H1 (cell line): ENCODE measurements at regions not wholly inside any gene's neighbourhood (a gene's known extent, or its start where the extent isn't known, plus 50 kb on each side); places are given as distances from the start of the nearest gene placed in this dataset.
A peak's percentile ranks its signal among the peaks of the same experiment; 100 is the strongest.

Experiments used
- CTCF ChIA-PET: fragments of 300-600 bp; sonication (Branson Sonifier 250); formaldehyde crosslinking; loops from one replicate; lab custom pipeline; 2021; ENCODE audit not compliant: partially characterized antibody; lab: Charles Lee
- POLR2A ChIA-PET: fragments of 300-600 bp; sonication (Branson Sonifier 250); formaldehyde crosslinking; loops from one replicate; lab custom pipeline; 2021; ENCODE audit warnings: inconsistent platforms; ENCODE audit not compliant: partially characterized antibody; lab: Charles Lee
- DNase-seq, 2 experiments: peaks; one replicate each; pipeline versions ENCODE4 v3.0.0 to v3.0.0-alpha.2; 2010 to 2022; ENCODE audit warnings: low spot score in 2 of 2, low read depth in 1 of 2, mixed read lengths in 1 of 2
- FAIRE-seq: peaks from 2 replicates; lab custom pipeline; 2011; peaks lifted over from hg19 to GRCh38; lab: Jason Lieb, UNC
- H2AFZ ChIP-seq: 2 replicates; pipeline ENCODE4 v1.8.1; 2012; ENCODE audit warnings: low read length, inconsistent platforms
- H2AK5ac ChIP-seq: 2 replicates; pipeline ENCODE4 v1.6.1; 2013; ENCODE audit warnings: low read depth, low read length
- H2BK120ac ChIP-seq: replicated peaks from 2 replicates; pipeline ENCODE3; 2013; ENCODE audit warnings: low read depth, low read length, inconsistent platforms
- H2BK12ac ChIP-seq: 2 replicates; pipeline ENCODE4 v1.6.1; 2013; ENCODE audit warnings: low read depth, low read length
- H2BK15ac ChIP-seq: 2 replicates; pipeline ENCODE4 v1.6.1; 2013; ENCODE audit warnings: low read length
- H2BK20ac ChIP-seq: 2 replicates; pipeline ENCODE4 v1.6.1; 2013; ENCODE audit warnings: low read length
- H2BK5ac ChIP-seq: 2 replicates; pipeline ENCODE4 v1.6.1; 2013; ENCODE audit warnings: low read depth, low read length
- H3K14ac ChIP-seq: 2 replicates; pipeline ENCODE4 v1.6.1; 2013; ENCODE audit warnings: inconsistent platforms; ENCODE audit not compliant: insufficient read length
- H3K18ac ChIP-seq: 2 replicates; pipeline ENCODE4 v1.6.1; 2013; ENCODE audit warnings: low read length; ENCODE audit errors: extremely low read depth
- H3K23ac ChIP-seq: 2 replicates; pipeline ENCODE4 v1.6.1; 2013; ENCODE audit warnings: inconsistent platforms; ENCODE audit not compliant: insufficient read length
- H3K23me2 ChIP-seq: 2 replicates; pipeline ENCODE4 v1.6.1; 2013; ENCODE audit warnings: low read depth, low read length
- H3K27ac ChIP-seq: 2 replicates; pipeline ENCODE4 v1.6.1; 2011; ENCODE audit warnings: low read depth, low read length, inconsistent platforms
- H3K27me3 ChIP-seq, 4 experiments: replicated peaks in 1 of 4; 1 replicate in 1 of 4; 2 replicates in 3 of 4; pipeline versions ENCODE4 v1.6.1 to v1.8.1; 2011 to 2013; ENCODE audit warnings: low read length in 3 of 4, mild to moderate bottlenecking in 3 of 4, inconsistent platforms in 2 of 4, mixed read lengths in 2 of 4, moderate library complexity in 1 of 4; ENCODE audit not compliant: control insufficient read depth in 3 of 4, insufficient read depth in 3 of 4; ENCODE audit errors: extremely low read depth in 1 of 4
- H3K36me3 ChIP-seq, 4 experiments: 2 replicates each; pipeline versions ENCODE4 v1.6.1 to v1.8.1; 2011 to 2013; ENCODE audit warnings: mild to moderate bottlenecking in 4 of 4, low read length in 3 of 4, moderate library complexity in 2 of 4, control low read depth in 1 of 4, inconsistent platforms in 1 of 4; ENCODE audit not compliant: insufficient read depth in 4 of 4, control insufficient read depth in 2 of 4
- H3K4ac ChIP-seq: replicated peaks from 2 replicates; pipeline ENCODE3; 2013; ENCODE audit warnings: low read length, low read depth, mixed read lengths, inconsistent platforms; ENCODE audit not compliant: insufficient read length
- H3K4me1 ChIP-seq, 4 experiments: replicated peaks in 1 of 4; 1 replicate in 1 of 4; 2 replicates in 3 of 4; pipeline versions ENCODE4 v1.6.1 to v1.8.1; 2011 to 2013; ENCODE audit warnings: low read length in 3 of 4, inconsistent platforms in 2 of 4, mixed read lengths in 1 of 4; ENCODE audit not compliant: insufficient read depth in 4 of 4, control insufficient read depth in 3 of 4
- H3K4me2 ChIP-seq, 2 experiments: 2 replicates each; pipeline versions ENCODE4 v1.6.1 to v1.8.1; 2011 to 2013; ENCODE audit warnings: low read depth in 2 of 2, low read length in 2 of 2, control low read depth in 1 of 2, inconsistent platforms in 1 of 2, mild to moderate bottlenecking in 1 of 2; ENCODE audit not compliant: insufficient read depth in 1 of 2
- H3K4me3 ChIP-seq, 4 experiments: fragments of 200-600, 300-600 bp in 1 of 4; sonication (generic), shearing (Covaris generic), sonication (Bioruptor Twin) in 1 of 4; 2 replicates each; pipeline versions ENCODE4 v1.5.1 to v1.8.1; 2011 to 2016; ENCODE audit warnings: low read length in 4 of 4, low read depth in 3 of 4, control low read depth in 2 of 4, inconsistent platforms in 2 of 4, mild to moderate bottlenecking in 2 of 4, mixed read lengths in 1 of 4, moderate library complexity in 1 of 4; ENCODE audit not compliant: insufficient read depth in 2 of 4; ENCODE audit errors: extremely low read depth in 1 of 4
- H3K56ac ChIP-seq: replicated peaks from 2 replicates; pipeline ENCODE3; 2013; ENCODE audit warnings: low read depth, mild to moderate bottlenecking, mixed read lengths, low read length, inconsistent platforms; ENCODE audit not compliant: insufficient read length
- H3K79me1 ChIP-seq: 2 replicates; pipeline ENCODE4 v1.6.1; 2013; ENCODE audit warnings: low read depth, low read length, control low read depth
- H3K79me2 ChIP-seq, 2 experiments: 2 replicates each; pipeline versions ENCODE4 v1.6.1 to v1.8.1; 2012 to 2013; ENCODE audit warnings: low read length in 2 of 2, mild to moderate bottlenecking in 2 of 2, inconsistent platforms in 1 of 2; ENCODE audit not compliant: insufficient read depth in 2 of 2, control insufficient read depth in 1 of 2
- H3K9ac ChIP-seq, 4 experiments: replicated peaks in 1 of 4; 1 replicate in 1 of 4; 2 replicates in 3 of 4; pipeline versions ENCODE4 v1.6.1 to v1.8.1; 2011 to 2013; ENCODE audit warnings: low read depth in 3 of 4, low read length in 3 of 4, control low read depth in 2 of 4, mild to moderate bottlenecking in 2 of 4, moderate library complexity in 2 of 4, inconsistent platforms in 1 of 4; ENCODE audit errors: extremely low read depth in 1 of 4
- H3K9me3 ChIP-seq, 2 experiments: 2 replicates each; pipeline versions ENCODE4 v1.6.1 to v1.8.1; 2012 to 2013; ENCODE audit warnings: mild to moderate bottlenecking in 2 of 2, moderate library complexity in 2 of 2, control low read depth in 1 of 2, inconsistent platforms in 1 of 2, low read depth in 1 of 2, low read length in 1 of 2, mixed read lengths in 1 of 2; ENCODE audit not compliant: insufficient read depth in 2 of 2
- H4K20me1 ChIP-seq, 2 experiments: replicated peaks in 1 of 2; 2 replicates each; pipeline versions ENCODE3 to v1.8.1; 2011 to 2013; ENCODE audit warnings: inconsistent platforms in 2 of 2, low read length in 2 of 2, mild to moderate bottlenecking in 1 of 2; ENCODE audit not compliant: insufficient read depth in 2 of 2, control insufficient read depth in 1 of 2
- H4K5ac ChIP-seq: 2 replicates; pipeline ENCODE4 v1.6.1; 2013; ENCODE audit warnings: low read length, low read depth, mixed read lengths, inconsistent platforms; ENCODE audit not compliant: insufficient read length
- H4K8ac ChIP-seq: 2 replicates; pipeline ENCODE4 v1.8.0; 2013; ENCODE audit warnings: mild to moderate bottlenecking, moderate library complexity, low read length, inconsistent platforms; ENCODE audit not compliant: insufficient read depth; ENCODE audit errors: extremely low read depth
- H4K91ac ChIP-seq: replicated peaks from 2 replicates; pipeline ENCODE3; 2013; ENCODE audit warnings: low read length, mixed read lengths, inconsistent platforms; ENCODE audit not compliant: insufficient read length
- EGR1 ChIP-seq: IDR thresholded peaks from 2 replicates; pipeline ENCODE4 v1.6.1; 2011; ENCODE audit warnings: low read depth, low read length, borderline replicate concordance
- RAD21 ChIP-seq, 2 experiments: IDR thresholded peaks in 1 of 2; conservative IDR thresholded peaks in 1 of 2; 2 replicates each; pipeline ENCODE4 v1.6.1; 2011; ENCODE audit warnings: low read depth in 2 of 2, low read length in 2 of 2, improper control_type of control experiment in 1 of 2, inconsistent platforms in 1 of 2, mild to moderate bottlenecking in 1 of 2, moderate library complexity in 1 of 2
- SP1 ChIP-seq: IDR thresholded peaks from 2 replicates; pipeline ENCODE4 v1.6.1; 2011; ENCODE audit warnings: low read depth, low read length
- ZNF274 ChIP-seq: IDR thresholded peaks from 2 replicates; pipeline ENCODE4 v1.7.0; 2012; ENCODE audit warnings: low read length, borderline replicate concordance; ENCODE audit errors: extremely low read depth
- WGBS, 2 experiments: shearing (Covaris generic) in 1 of 2; methylation state at CpG; one replicate each; pipeline versions ENCODE4 v1.1.6 to v1.1.7; 2013 to 2015; ENCODE audit warnings: low lambda C conversion rate in 2 of 2, mixed read lengths in 2 of 2, inconsistent platforms in 1 of 2, low coverage in 1 of 2, missing lambda C conversion rate in 1 of 2; ENCODE audit not compliant: insufficient replicate concordance in 2 of 2, insufficient coverage in 1 of 2, insufficient read length in 1 of 2; ENCODE audit errors: extremely low coverage in 1 of 2, missing lambda C conversion rate in 1 of 2; 5-methylcytosine and 5-hydroxymethylcytosine counted together
- TF ChIP-seq, protein P1 (sequence below), 3 experiments: IDR thresholded peaks; 1 replicate in 2 of 3; 2 replicates in 1 of 3; pipeline versions ENCODE4 v1.5.1 to v1.6.1; 2011; ENCODE audit warnings: low read length in 3 of 3, mild to moderate bottlenecking in 3 of 3, inconsistent platforms in 2 of 3, low read depth in 1 of 3, moderate library complexity in 1 of 3; ENCODE audit not compliant: insufficient read depth in 1 of 3; ENCODE audit errors: control extremely low read depth in 1 of 3

- H2BK120ac ChIP-seq: no peak overlapping the region
- FAIRE-seq (peak; percentile 48), DNase-seq (peak in 1 of 2 experiments; percentile 58)
- H3K4me3 ChIP-seq: no peak overlapping the region
- H3K4me2 ChIP-seq: peak overlapping the region; percentile 5 to 38; a peak in 1 of 4 replicates
- H3K27me3 ChIP-seq: no peaks in the 10 kb centered on the region
- no peak overlapping the region for H2BK15ac ChIP-seq
- H3K79me2 ChIP-seq: no peaks in the 10 kb centered on the region
- H2BK5ac ChIP-seq: no peak overlapping the region
- no peaks in the 10 kb centered on the region for H3K79me1 ChIP-seq
- no peak overlapping the region for H3K27ac ChIP-seq
- WGBS, 2 experiments: 61% methylated on average over 8 of the region's 10 CpGs; no CpG with 5 or more reads in 1 of the 2 experiments
- H3K14ac ChIP-seq: no peak overlapping the region
- H3K9ac ChIP-seq: no peak overlapping the region
- H3K18ac ChIP-seq: no peak overlapping the region
- H2BK12ac ChIP-seq: peak overlapping the region; percentile 65; the same call in 1 of the 2 replicates
- ChIA-PET CTCF (interaction anchor here (0.6 to 3.6 kb wide), 20 partner anchors 9 to 454 kb away, joined by 3 to 12 read pairs (median 4); no protein-coding TSS in a partner anchor), POLR2A (no interaction called here)
- no peak overlapping the region for H4K91ac ChIP-seq
- H3K56ac ChIP-seq: no peak overlapping the region
- peaks cover 0 to 24% (median 16%) of the 10 kb centered on the region in 4 experiments; a peak in 6 of 7 replicates for H3K4me1 ChIP-seq
- no peaks in the 10 kb centered on the region for H4K20me1 ChIP-seq
- no peak overlapping the region for H3K4ac ChIP-seq
- no peak overlapping the region for H3K23ac ChIP-seq
- no peaks in the 10 kb centered on the region for H3K9me3 ChIP-seq
- no peak for TF ChIP-seq SP1
- peak; percentile 22 to 31; a peak in 3 of 4 replicates for TF ChIP-seq RAD21 (IDR thresholded peaks at IDR 0.05 in 1 of 2, conservative IDR thresholded peaks at IDR 0.05 in 1 of 2; ENCODE audit: low read depth in 2 of 2, low read length in 2 of 2)
- TF ChIP-seq EGR1: no peak
- TF ChIP-seq, protein P1, sequence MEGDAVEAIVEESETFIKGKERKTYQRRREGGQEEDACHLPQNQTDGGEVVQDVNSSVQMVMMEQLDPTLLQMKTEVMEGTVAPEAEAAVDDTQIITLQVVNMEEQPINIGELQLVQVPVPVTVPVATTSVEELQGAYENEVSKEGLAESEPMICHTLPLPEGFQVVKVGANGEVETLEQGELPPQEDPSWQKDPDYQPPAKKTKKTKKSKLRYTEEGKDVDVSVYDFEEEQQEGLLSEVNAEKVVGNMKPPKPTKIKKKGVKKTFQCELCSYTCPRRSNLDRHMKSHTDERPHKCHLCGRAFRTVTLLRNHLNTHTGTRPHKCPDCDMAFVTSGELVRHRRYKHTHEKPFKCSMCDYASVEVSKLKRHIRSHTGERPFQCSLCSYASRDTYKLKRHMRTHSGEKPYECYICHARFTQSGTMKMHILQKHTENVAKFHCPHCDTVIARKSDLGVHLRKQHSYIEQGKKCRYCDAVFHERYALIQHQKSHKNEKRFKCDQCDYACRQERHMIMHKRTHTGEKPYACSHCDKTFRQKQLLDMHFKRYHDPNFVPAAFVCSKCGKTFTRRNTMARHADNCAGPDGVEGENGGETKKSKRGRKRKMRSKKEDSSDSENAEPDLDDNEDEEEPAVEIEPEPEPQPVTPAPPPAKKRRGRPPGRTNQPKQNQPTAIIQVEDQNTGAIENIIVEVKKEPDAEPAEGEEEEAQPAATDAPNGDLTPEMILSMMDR (IDR thresholded peaks at IDR 0.05; ENCODE audit: control extremely low read depth in 1 of 3, insufficient read depth in 1 of 3, low read depth in 1 of 3, low read length in 3 of 3): peak in 2 of 3 experiments; percentile 47 to 67; a peak in 3 of 4 replicates
- no peak for TF ChIP-seq ZNF274
- TF ChIP-seq, all 59 proteins: peak for 2
- Histone ChIP-seq H2AK5ac (no peak overlapping the region), H3K36me3 (no peaks in the 10 kb centered on the region), H2AFZ (no peak overlapping the region), H2BK20ac (no peak overlapping the region), H3K23me2 (no peaks in the 10 kb centered on the region; the same call in 1 of the 2 replicates), H4K8ac (no peak overlapping the region), H4K5ac (no peak overlapping the region)
These were observed 235.9 kb downstream of the ZNF516 start for GRCh38 chr18:76259096-76259495.
